ENCODE measurements at regions not wholly inside any gene's neighbourhood (a gene's known extent, or its start where the extent isn't known, plus 50 kb on each side); places are given as distances from the start of the nearest gene placed in this dataset.
A peak's percentile ranks its signal among the peaks of the same experiment; 100 is the strongest.
"Not testable (repeated sequence)": the region's sequence is repeated elsewhere in the genome, so short reads cannot be mapped to it uniquely, and the experiment has no call there.

GRCh38 chr4:154907345-154908045 is 126.4 kb downstream of the RBM46 start:
- DNase-seq: not testable (repeated sequence)

GRCh38 chr4:154908168-154908567 is 127.1 kb downstream of the RBM46 start:
- DNase-seq: no peak

- no peak for DNase-seq
Observed at GRCh38 chr4:154911097-154911496, 130.0 kb downstream of the RBM46 start.

- DNase-seq: no peak
Observed at GRCh38 chr4:154911608-154912098, 130.6 kb downstream of the RBM46 start.

GRCh38 chr4:154916068-154916467 is 135.0 kb downstream of the RBM46 start:
- DNase-seq: no peak

- DNase-seq: no peak
Observed at GRCh38 chr4:154927126-154927680, 146.1 kb downstream of the RBM46 start.

- DNase-seq: no peak
Observed at GRCh38 chr4:154928640-154929257, 147.7 kb downstream of the RBM46 start.

GRCh38 chr4:154936873-154937272 is 155.8 kb downstream of the RBM46 start:
- no peak for DNase-seq

- DNase-seq: no peak
Observed at GRCh38 chr4:154939851-154940250, 158.8 kb downstream of the RBM46 start.

GRCh38 chr4:154942176-154942575 is 161.1 kb downstream of the RBM46 start:
- no peak for DNase-seq

GRCh38 chr4:154944996-154945395 is 163.9 kb downstream of the RBM46 start:
- DNase-seq: no peak

GRCh38 chr4:154946113-154946512 is 165.0 kb downstream of the RBM46 start:
- DNase-seq: no peak

- no peak for DNase-seq
Observed at GRCh38 chr4:154953691-154954090, 172.6 kb downstream of the RBM46 start.

- no peak for DNase-seq
Observed at GRCh38 chr4:154954117-154954516, 173.0 kb downstream of the RBM46 start.

- no peak for DNase-seq
Observed at GRCh38 chr4:154958121-154958520, 177.0 kb downstream of the RBM46 start.

- DNase-seq: no peak
Observed at GRCh38 chr4:154958621-154959358, 177.7 kb downstream of the RBM46 start.

- DNase-seq: no peak
Observed at GRCh38 chr4:154959756-154960155, 178.7 kb downstream of the RBM46 start.

GRCh38 chr4:154960476-154960875 is 179.4 kb downstream of the RBM46 start:
- DNase-seq: no peak

- DNase-seq: no peak
Observed at GRCh38 chr4:154961263-154961662, 180.2 kb downstream of the RBM46 start.

GRCh38 chr4:154973244-154974035 is 192.4 kb downstream of the RBM46 start:
- no peak for DNase-seq

GRCh38 chr4:154977228-154977627 is 196.2 kb downstream of the RBM46 start:
- DNase-seq: no peak

GRCh38 chr4:154982187-154983047 is 201.3 kb downstream of the RBM46 start:
- peak; percentile 27 for DNase-seq
